KG1 (cell line): ENCODE measurements at regions not wholly inside any gene's neighbourhood (a gene's known extent, or its start where the extent isn't known, plus 50 kb on each side); places are given as distances from the start of the nearest gene placed in this dataset.

Experiments used
- DNase-seq: peaks from one replicate; lab custom pipeline; 2025; lab: John Stamatoyannopoulos, UW

- no peak for DNase-seq
Observed at GRCh38 chr7:108697254-108697653, 127.6 kb downstream of the DNAJB9 start.

- no peak for DNase-seq
Observed at GRCh38 chr7:108711611-108712010, 141.9 kb downstream of the DNAJB9 start.

- no peak for DNase-seq
Observed at GRCh38 chr7:108716783-108717182, 147.1 kb downstream of the DNAJB9 start.

- DNase-seq, result no peak
Observed at GRCh38 chr7:108717781-108718180, 148.1 kb downstream of the DNAJB9 start.

- no peak for DNase-seq
Observed at GRCh38 chr7:108719631-108720030, 150.0 kb downstream of the DNAJB9 start.

- DNase-seq, result no peak
Observed at GRCh38 chr7:108722561-108722960, 152.9 kb downstream of the DNAJB9 start.

GRCh38 chr7:108723381-108723814 lies 153.7 kb downstream of the DNAJB9 start:
- no peak for DNase-seq

- DNase-seq, result no peak
Observed at GRCh38 chr7:108724251-108725100, 154.8 kb downstream of the DNAJB9 start.

- DNase-seq, result no peak
Observed at GRCh38 chr7:108735814-108736213, 166.1 kb downstream of the DNAJB9 start.

GRCh38 chr7:108736221-108736891 lies 166.7 kb downstream of the DNAJB9 start:
- DNase-seq, result no peak

- no peak for DNase-seq
Observed at GRCh38 chr7:108770981-108771745, 201.5 kb downstream of the DNAJB9 start.

GRCh38 chr7:108771853-108772252 lies 202.2 kb downstream of the DNAJB9 start:
- no peak for DNase-seq

GRCh38 chr7:108777966-108778365 lies 208.3 kb downstream of the DNAJB9 start:
- DNase-seq, result no peak

GRCh38 chr7:108789451-108789850 lies 219.8 kb downstream of the DNAJB9 start:
- DNase-seq, result no peak

- no peak for DNase-seq
Observed at GRCh38 chr7:108794466-108794865, 224.8 kb downstream of the DNAJB9 start.

GRCh38 chr7:108802650-108803049 lies 233.0 kb downstream of the DNAJB9 start:
- no peak for DNase-seq

- peak; percentile 13 for DNase-seq
Observed at GRCh38 chr7:108805808-108806397, 236.2 kb downstream of the DNAJB9 start.

- DNase-seq, result no peak
Observed at GRCh38 chr7:108808549-108809266, 239.0 kb downstream of the DNAJB9 start.

GRCh38 chr7:108809356-108809755 lies 239.7 kb downstream of the DNAJB9 start:
- no peak for DNase-seq

- no peak for DNase-seq
Observed at GRCh38 chr7:108810756-108811385, 241.2 kb downstream of the DNAJB9 start.
